ENCODE measurements at regions not wholly inside any gene's neighbourhood (a gene's known extent, or its start where the extent isn't known, plus 50 kb on each side); places are given as distances from the start of the nearest gene placed in this dataset.

- Histone ChIP-seq H4K20me1 (ENCODE audit: insufficient read depth) (no peaks in the 10 kb centered on the region), H3K79me2 (ENCODE audit: insufficient read depth) (no peaks in the 10 kb centered on the region), H3K36me3 (replicated peaks in 1 of 2; ENCODE audit: control insufficient read depth in 1 of 2, insufficient read depth in 2 of 2, low read length in 1 of 2) (no peaks in the 10 kb centered on the region), H3K27ac (ENCODE audit: low read depth in 2 of 2, low read length in 1 of 2) (no peak overlapping the region), H2AFZ (ENCODE audit: low read depth) (no peak overlapping the region), H3K9ac (no peak overlapping the region), H3K9me2 (no peaks in the 10 kb centered on the region), H3K4me1 (ENCODE audit: control insufficient read depth in 1 of 2, insufficient read depth in 2 of 2, low read depth in 1 of 2, low read length in 1 of 2) (no peaks in the 10 kb centered on the region), H3K9me3 (no peaks in the 10 kb centered on the region), H3K4me3 (ENCODE audit: low read depth in 2 of 2, low read length in 1 of 2) (no peak overlapping the region), H3K27me3 (ENCODE audit: insufficient read depth) (no peaks in the 10 kb centered on the region), H3F3A (replicated peaks; ENCODE audit: insufficient read depth) (no peaks in the 10 kb centered on the region), H3K4me2 (no peak overlapping the region)
- no peak for TF ChIP-seq REST (IDR thresholded peaks at IDR 0.05; ENCODE audit: low read depth, low read length)
- no peak for TF ChIP-seq GATA2 (CRISPR knock-in tag; IDR thresholded peaks at IDR 0.05)
- TF ChIP-seq, protein P1, sequence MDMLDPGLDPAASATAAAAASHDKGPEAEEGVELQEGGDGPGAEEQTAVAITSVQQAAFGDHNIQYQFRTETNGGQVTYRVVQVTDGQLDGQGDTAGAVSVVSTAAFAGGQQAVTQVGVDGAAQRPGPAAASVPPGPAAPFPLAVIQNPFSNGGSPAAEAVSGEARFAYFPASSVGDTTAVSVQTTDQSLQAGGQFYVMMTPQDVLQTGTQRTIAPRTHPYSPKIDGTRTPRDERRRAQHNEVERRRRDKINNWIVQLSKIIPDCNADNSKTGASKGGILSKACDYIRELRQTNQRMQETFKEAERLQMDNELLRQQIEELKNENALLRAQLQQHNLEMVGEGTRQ (IDR thresholded peaks at IDR 0.05; ENCODE audit: borderline replicate concordance, low read depth, low read length), result no peak
- no peak for TF ChIP-seq MXI1 (IDR thresholded peaks at IDR 0.05; ENCODE audit: low read depth, low read length)
- TF ChIP-seq FOXM1 (IDR thresholded peaks at IDR 0.05; ENCODE audit: low read depth), result no peak
- TF ChIP-seq TAF1 (IDR thresholded peaks at IDR 0.05; ENCODE audit: borderline replicate concordance, low read depth, low read length), result no peak
- TF ChIP-seq FOSL2 (IDR thresholded peaks at IDR 0.05; ENCODE audit: borderline replicate concordance, low read depth), result no peak
- TF ChIP-seq EP300 (IDR thresholded peaks at IDR 0.05; ENCODE audit: borderline replicate concordance in 1 of 2, low read depth in 1 of 2, low read length in 1 of 2), result no peak
- TF ChIP-seq NFIC (IDR thresholded peaks at IDR 0.05; ENCODE audit: borderline replicate concordance), result no peak
- TF ChIP-seq RAD21 (IDR thresholded peaks at IDR 0.05; ENCODE audit: low read length), result no peak
- TF ChIP-seq PBX3 (IDR thresholded peaks at IDR 0.05), result no peak
- TF ChIP-seq TCF12 (IDR thresholded peaks at IDR 0.05), result no peak
- TF ChIP-seq YY1 (IDR thresholded peaks at IDR 0.05; ENCODE audit: low read depth), result no peak
- no peak for TF ChIP-seq RFX5 (IDR thresholded peaks at IDR 0.05; ENCODE audit: low read length)
- TF ChIP-seq FOXJ3 (CRISPR knock-in tag; IDR thresholded peaks at IDR 0.05), result no peak
- TF ChIP-seq SMC3 (IDR thresholded peaks at IDR 0.05; ENCODE audit: low read depth, low read length), result no peak
- TF ChIP-seq NRF1 (IDR thresholded peaks at IDR 0.05; ENCODE audit: low read depth, low read length), result no peak
- CTCF ChIA-PET, result no interaction called here
- WGBS (ENCODE audit: low lambda C conversion rate), result 53% methylated on average over 2 of the region's 2 CpGs
- POLR2A ChIA-PET, result no interaction called here
- DNase-seq, result no peak
Observed at GRCh38 chr2:118657466-118657865, 190.0 kb downstream of the EN1 start.
